Stimulated activated CD4-positive, alpha-beta T cell treated with anti-CD3 and anti-CD28 coated beads, TNF-alpha, amount 100 ng/mL, for 48 hours (primary cell): ENCODE measurements at regions not wholly inside any gene's neighbourhood (a gene's known extent, or its start where the extent isn't known, plus 50 kb on each side); places are given as distances from the start of the nearest gene placed in this dataset.

Experiments
- DNase-seq, 3 donors: peaks; one replicate each; pipeline ENCODE4 v3.0.0-alpha.2; 2020; ENCODE audit warnings: low read depth in 3 of 3

GRCh38 chr16:86432691-86433090 lies 77.6 kb upstream of the FOXF1 start:
- DNase-seq, result no peak

DNA sequence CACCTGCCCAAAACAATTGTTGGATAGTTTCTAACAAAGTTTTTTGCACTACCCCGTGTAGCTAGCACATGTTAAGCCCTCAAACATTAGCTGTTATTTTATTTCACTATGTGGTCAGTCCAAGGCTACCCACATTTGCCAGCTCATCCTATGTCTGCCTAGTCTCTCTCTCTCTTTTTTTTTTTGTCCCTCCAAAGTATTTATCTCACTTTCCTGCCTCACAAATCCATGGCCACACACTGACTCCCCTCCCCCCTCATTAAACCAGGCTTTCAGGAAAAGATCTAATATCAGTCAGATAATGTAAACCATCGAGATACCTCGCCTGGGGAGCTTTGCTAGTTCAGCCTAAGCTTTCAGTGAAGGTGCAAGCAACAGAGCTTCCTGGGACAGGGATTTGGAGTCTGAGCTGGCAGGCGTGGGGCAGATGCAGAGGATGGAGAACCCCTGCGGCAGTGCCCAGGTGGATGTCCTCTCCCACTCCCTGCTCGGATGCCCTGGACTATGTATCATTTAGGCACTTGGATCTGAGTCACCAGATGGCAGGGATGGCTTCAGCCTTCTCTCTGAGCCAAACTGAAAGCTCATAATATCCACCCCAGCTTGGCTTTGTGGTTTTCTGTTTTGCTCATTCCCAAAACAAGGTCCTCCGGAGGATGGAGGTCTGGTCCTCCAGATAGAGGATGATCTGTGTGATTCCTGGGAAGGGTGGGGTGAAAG lies 73.7 kb upstream of the FOXF1 start:
- DNase-seq, result no peak

DNA sequence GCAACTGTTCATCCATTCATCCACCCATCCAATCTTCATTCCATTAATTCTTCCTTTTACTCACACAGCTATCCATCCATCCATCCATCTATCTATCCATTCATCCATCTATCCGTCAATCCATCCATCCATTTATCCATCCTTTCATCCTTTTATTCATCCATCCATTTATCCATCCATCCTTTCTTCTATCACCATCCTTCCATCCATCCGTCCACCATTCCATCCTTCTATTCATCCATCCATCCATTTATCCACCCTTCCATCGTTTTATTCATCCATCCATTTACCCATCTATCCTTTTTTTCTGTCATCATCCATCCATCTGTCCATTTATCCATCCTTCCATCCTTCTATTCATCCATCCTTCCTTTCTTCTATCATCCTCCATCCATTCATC lies 73.0 kb upstream of the FOXF1 start:
- no peak for DNase-seq

DNA sequence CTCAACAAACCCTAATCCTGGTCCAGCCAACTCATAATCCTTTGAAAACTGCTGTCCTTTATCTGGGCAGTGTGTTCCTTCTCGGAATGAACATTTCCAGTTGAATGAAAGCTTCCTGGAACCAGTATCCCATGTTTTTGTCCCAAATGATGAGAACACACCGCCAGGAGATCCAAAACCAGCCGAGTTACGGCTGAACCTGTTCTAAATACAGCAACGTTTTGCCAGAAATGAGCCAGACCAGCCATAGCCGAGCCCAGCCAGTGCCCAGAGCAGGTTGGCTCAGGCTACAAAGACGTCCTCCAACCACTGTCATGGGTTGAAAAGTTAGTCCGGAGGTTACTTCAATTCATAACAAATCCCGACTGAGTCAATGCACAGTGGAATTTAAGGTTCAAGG lies 67.6 kb upstream of the FOXF1 start:
- DNase-seq, result no peak

DNA sequence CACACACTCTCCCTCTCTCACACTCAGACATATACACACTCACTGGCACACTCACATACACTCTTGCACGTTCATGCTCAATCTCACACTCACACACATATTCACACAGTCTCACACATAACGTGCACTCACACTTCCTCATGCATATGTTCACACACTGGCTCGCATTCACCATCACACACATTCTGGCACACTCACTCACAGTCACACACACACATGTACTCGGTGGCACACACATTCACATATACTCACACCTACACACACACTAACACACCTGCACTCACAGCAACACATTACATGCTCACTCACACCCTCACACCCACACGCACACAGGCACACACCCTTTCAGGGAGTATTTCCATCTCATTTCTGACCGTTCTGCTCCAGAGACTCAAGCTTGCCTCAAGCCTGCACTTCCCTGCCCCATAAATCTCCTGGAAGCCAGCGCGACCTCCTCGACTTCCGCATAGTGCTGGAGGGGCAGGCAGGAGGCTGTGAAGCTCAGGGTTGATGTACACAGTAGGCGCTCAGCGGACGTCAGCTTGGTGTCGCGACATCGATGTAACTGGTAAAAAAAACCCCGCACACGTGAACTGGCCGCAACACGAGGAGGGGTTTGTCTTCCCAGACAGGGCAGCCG lies 66.7 kb upstream of the FOXF1 start:
- no peak for DNase-seq

- DNase-seq, result no peak
Measured at GRCh38 chr16:86444261-86444660, 66.1 kb upstream of the FOXF1 start.

DNA sequence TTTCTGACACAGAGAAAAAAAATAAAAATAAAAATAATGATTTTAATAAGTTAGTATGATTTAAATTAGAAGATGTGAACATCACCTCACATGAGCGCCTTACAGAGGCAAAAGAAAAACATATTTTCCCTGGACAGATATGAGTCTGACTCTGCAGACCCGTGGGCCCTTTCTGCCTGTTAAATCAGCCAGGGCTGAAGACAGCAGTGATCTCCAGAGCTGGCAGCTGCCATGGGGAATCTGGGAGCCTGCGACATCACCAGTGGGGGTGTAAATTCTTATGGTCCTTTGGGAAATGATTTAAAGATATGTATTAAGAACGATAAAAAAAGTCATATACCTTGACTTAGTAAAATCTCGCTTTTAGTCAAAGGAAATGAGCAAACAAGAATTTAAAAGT lies 65.7 kb upstream of the FOXF1 start:
- DNase-seq, result no peak

DNA sequence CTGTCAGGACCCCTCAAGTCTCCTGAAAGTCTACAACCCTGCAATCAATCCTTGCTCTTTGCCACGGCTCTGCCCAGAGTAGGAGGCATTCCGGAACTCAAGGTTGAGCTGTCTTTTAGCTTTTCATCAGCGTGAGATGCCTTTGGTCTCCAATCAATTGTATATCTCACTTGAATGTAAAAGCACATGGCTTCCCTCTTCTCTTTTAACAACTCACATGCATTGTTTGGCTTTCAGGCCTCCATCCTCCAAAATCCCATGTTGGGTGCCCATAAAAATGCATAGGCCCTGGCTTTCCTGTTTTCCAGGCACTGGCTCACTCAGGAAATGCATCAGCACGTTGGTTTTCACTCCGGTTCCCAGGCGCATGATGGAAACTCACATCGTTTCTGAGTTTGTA lies 64.0 kb upstream of the FOXF1 start:
- no peak for DNase-seq

GRCh38 chr16:86447228-86447627 lies 63.1 kb upstream of the FOXF1 start:
- DNase-seq, result no peak

- DNase-seq, result no peak
Measured at GRCh38 chr16:86448306-86448890, 61.9 kb upstream of the FOXF1 start.

GRCh38 chr16:86449446-86450095 lies 60.8 kb upstream of the FOXF1 start:
- DNase-seq, result no peak

GRCh38 chr16:86450691-86451090 lies 59.6 kb upstream of the FOXF1 start:
- DNase-seq, result no peak

DNA sequence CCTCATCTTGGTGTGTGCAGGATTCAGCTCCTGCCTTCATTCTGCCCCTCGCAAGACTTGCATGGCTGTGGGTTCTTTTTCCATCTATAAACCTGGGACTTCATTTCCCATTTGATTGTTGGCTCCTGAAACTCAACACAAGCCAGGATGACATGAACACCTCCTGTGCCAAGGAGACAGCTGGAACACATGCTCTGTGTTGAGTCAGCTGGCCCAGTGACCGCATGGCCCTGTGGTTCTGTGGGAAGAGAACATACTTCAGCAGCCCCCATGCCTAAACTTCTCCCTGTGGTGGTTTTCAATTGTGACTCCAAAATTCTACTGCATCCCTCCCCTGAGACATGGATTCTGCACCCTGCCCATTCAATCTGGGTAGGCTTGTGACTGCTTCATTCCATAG lies 57.9 kb upstream of the FOXF1 start:
- DNase-seq, result no peak

DNA sequence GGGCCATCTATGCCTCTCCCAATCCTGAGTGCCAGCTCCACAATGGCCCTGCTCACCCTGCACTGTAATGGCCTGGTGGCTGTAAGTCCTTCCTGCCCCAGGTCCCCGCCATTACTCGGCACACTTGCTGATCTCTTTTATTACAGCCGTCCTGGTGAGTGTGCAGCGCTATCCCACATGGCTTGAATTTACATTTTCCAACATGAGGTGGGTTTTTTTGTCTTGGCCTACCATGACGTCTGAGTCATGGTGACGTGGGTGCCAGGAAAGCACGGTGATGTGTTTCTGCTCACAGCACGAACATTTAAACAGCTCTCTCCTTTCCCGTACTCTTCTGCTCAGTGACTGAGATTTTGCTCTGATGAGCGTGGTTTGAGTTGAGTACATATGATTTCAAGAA lies 55.2 kb upstream of the FOXF1 start:
- no peak for DNase-seq

GRCh38 chr16:86455640-86456039 lies 54.7 kb upstream of the FOXF1 start:
- no peak for DNase-seq

DNA sequence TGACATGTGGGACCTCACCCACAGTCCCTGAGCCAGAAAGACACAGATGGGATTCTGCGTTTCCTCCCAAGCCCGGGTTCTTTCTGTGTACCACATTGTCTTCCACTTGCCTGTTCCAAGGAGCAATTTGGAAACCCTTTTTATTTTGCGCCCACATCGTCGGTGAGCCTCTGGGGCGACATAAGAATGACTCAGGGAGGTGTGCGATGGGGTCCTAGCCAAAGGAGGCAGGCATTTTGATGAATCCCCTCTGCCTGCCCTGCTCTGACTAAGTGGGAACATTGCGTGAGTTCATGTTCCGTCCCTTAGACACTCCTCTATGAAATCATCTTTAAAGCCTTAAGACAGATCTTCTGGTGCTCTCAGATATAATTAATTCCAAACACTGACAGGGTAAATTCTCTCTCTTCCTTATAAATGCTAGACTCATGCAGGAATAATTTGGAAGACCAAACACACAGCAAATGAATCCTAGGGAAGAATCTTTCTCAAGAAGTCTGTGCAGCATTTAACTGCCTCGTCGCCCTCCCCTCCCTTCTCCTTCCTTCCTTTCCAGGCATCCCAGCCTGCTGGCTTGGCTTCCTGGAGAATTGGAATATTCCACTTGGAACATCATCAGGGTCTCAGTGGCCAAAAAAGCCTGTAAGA lies 52.7 kb upstream of the FOXF1 start:
- no peak for DNase-seq

GRCh38 chr16:86458149-86458777 lies 52.1 kb upstream of the FOXF1 start:
- no peak for DNase-seq

- DNase-seq, result no peak
Measured at GRCh38 chr16:86459266-86459665, 51.1 kb upstream of the FOXF1 start.
